ENCODE measurements at regions not wholly inside any gene's neighbourhood (a gene's known extent, or its start where the extent isn't known, plus 50 kb on each side); places are given as distances from the start of the nearest gene placed in this dataset.

DNA sequence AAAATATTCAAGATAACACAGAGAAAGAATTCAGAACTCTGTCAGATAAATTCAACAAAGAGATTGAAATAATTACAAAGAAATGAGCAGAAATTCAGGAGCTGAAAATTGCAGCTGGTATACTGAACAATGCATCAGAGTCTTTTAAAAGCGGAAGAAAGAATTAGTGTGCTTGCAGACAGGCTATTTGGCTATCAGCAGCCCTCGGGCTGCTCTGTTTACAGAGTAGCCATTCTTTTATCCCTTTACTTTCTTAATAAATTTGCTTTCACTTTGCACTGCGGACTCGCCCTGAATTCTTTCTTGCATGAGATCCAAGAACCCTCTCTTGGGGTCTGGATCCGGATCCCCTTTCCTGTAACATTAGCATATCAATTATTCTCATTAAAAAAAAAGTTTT is 1040.0 kb downstream of the SORCS3 start:
- H3K36me3 Mint-ChIP-seq (ENCODE audit: low read depth), result no peaks in the 10 kb centered on the region
- ChIA-PET POLR2A (no interaction called here), CTCF (no interaction called here)
- no peaks in the 10 kb centered on the region for H3K27me3 Mint-ChIP-seq
- H3K27ac Mint-ChIP-seq, result no peak overlapping the region
- no peaks in the 10 kb centered on the region for H3K27me3 ChIP-seq (ENCODE audit: control insufficient read depth in 1 of 2, insufficient read depth in 2 of 2, low read length in 2 of 2)
- no peak for ATAC-seq (ENCODE audit: poor library complexity)
- H3K4me1 Mint-ChIP-seq (ENCODE audit: low read depth), result no peaks in the 10 kb centered on the region
- no peaks in the 10 kb centered on the region for H3K36me3 ChIP-seq (ENCODE audit: insufficient read depth, low read length)
- TF ChIP-seq, protein P1, sequence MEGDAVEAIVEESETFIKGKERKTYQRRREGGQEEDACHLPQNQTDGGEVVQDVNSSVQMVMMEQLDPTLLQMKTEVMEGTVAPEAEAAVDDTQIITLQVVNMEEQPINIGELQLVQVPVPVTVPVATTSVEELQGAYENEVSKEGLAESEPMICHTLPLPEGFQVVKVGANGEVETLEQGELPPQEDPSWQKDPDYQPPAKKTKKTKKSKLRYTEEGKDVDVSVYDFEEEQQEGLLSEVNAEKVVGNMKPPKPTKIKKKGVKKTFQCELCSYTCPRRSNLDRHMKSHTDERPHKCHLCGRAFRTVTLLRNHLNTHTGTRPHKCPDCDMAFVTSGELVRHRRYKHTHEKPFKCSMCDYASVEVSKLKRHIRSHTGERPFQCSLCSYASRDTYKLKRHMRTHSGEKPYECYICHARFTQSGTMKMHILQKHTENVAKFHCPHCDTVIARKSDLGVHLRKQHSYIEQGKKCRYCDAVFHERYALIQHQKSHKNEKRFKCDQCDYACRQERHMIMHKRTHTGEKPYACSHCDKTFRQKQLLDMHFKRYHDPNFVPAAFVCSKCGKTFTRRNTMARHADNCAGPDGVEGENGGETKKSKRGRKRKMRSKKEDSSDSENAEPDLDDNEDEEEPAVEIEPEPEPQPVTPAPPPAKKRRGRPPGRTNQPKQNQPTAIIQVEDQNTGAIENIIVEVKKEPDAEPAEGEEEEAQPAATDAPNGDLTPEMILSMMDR (IDR thresholded peaks at IDR 0.05), result no peak
- no peaks in the 10 kb centered on the region for H3K4me1 ChIP-seq (ENCODE audit: insufficient read depth, low read length)
- intact Hi-C loops (cut with DNase I, micrococcal nuclease), result no loop called here
- no peak overlapping the region for H3K27ac ChIP-seq (ENCODE audit: low read depth in 1 of 2, low read length in 2 of 2)
- H3K4me3 Mint-ChIP-seq, result no peak overlapping the region
- peaks cover 13% of the 10 kb centered on the region for H3K9me3 Mint-ChIP-seq
- DNase-seq, result no peak
- peaks cover 4 to 7% of the 10 kb centered on the region in 2 experiments for H3K9me3 ChIP-seq (ENCODE audit: control insufficient read depth in 1 of 2, insufficient read depth in 1 of 2, low read length in 2 of 2)
- H3K4me3 ChIP-seq (ENCODE audit: low read length), result no peak overlapping the region

DNA sequence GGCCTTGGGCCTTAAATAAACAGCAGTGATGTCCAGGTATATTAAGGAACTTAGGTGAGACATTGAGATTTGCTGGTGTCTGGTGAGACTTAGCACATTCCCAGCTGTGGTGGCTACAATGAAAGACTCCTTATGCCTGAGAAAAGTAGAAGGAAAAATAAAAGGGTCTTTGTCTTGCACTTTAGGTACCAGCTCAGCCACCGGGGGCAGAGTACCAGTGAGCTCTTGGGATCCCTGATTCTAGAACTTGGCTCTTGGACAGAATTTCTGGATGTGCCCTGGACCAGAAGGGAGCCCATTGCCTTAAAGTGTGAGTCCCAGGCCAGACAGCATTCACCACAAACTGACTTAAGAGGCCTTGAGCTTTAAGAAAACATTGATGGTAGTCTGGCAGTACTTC is 1038.7 kb downstream of the SORCS3 start:
- intact Hi-C loops (cut with DNase I, micrococcal nuclease), result no loop called here
- POLR2A ChIA-PET, result no interaction called here
- Histone ChIP-seq H3K27me3 (ENCODE audit: control insufficient read depth in 1 of 2, insufficient read depth in 2 of 2, low read length in 2 of 2) (no peaks in the 10 kb centered on the region), H3K4me1 (ENCODE audit: insufficient read depth, low read length) (no peaks in the 10 kb centered on the region), H3K36me3 (ENCODE audit: insufficient read depth, low read length) (no peaks in the 10 kb centered on the region), H3K9me3 (ENCODE audit: control insufficient read depth in 1 of 2, insufficient read depth in 1 of 2, low read length in 2 of 2) (peaks cover 4 to 7% of the 10 kb centered on the region in 2 experiments), H3K27ac (ENCODE audit: low read depth in 1 of 2, low read length in 2 of 2) (no peak overlapping the region), H3K4me3 (ENCODE audit: low read length) (no peak overlapping the region)
- DNase-seq, result no peak
- Mint-ChIP-seq H3K27ac (no peak overlapping the region), H3K4me1 (ENCODE audit: low read depth) (no peaks in the 10 kb centered on the region), H3K36me3 (ENCODE audit: low read depth) (no peaks in the 10 kb centered on the region), H3K9me3 (peaks cover 16% of the 10 kb centered on the region), H3K27me3 (no peaks in the 10 kb centered on the region), H3K4me3 (no peak overlapping the region)
- CTCF ChIA-PET, result no interaction called here
- ATAC-seq (ENCODE audit: poor library complexity), result no peak
- TF ChIP-seq, protein P1 (IDR thresholded peaks at IDR 0.05), result no peak

DNA sequence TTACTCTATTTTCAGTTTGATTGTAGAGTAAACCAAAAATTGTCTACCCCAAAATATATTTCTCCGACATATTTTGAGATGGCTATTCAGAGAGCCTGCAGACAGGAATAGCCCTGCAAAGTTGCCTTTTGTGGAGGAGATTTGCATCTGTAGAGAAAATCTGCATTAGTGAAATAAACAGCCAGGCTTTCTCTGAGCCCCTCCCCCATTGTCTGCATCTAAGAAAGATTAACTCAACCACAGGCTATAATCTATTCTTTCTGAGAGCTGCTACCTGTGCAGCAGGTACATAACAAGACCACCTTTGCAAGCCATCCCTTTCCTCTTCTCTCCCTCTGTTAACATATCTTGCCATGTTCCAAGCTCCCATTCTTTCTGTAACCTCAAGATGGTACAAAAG is 1034.2 kb downstream of the SORCS3 start:
- H3K27me3 ChIP-seq (ENCODE audit: control insufficient read depth in 1 of 2, insufficient read depth in 2 of 2, low read length in 2 of 2), result no peaks in the 10 kb centered on the region

More for the DNA sequence above, 1034.2 kb downstream of the SORCS3 start:
- Mint-ChIP-seq H3K4me3 (no peak overlapping the region), H3K36me3 (ENCODE audit: low read depth) (no peaks in the 10 kb centered on the region), H3K27ac (no peak overlapping the region), H3K4me1 (ENCODE audit: low read depth) (no peaks in the 10 kb centered on the region), H3K27me3 (no peaks in the 10 kb centered on the region), H3K9me3 (peaks cover 9% of the 10 kb centered on the region)
- TF ChIP-seq, protein P1 (IDR thresholded peaks at IDR 0.05), result no peak
- Histone ChIP-seq H3K27ac (ENCODE audit: low read depth in 1 of 2, low read length in 2 of 2) (no peak overlapping the region), H3K4me3 (ENCODE audit: low read length) (no peak overlapping the region), H3K9me3 (ENCODE audit: control insufficient read depth in 1 of 2, insufficient read depth in 1 of 2, low read length in 2 of 2) (peaks cover 9 to 10% of the 10 kb centered on the region in 2 experiments), H3K36me3 (ENCODE audit: insufficient read depth, low read length) (no peaks in the 10 kb centered on the region), H3K4me1 (ENCODE audit: insufficient read depth, low read length) (no peaks in the 10 kb centered on the region)
- DNase-seq (no peak), ATAC-seq (ENCODE audit: poor library complexity) (no peak)
- ChIA-PET CTCF (no interaction called here), POLR2A (no interaction called here)
- intact Hi-C loops (cut with DNase I, micrococcal nuclease), result no loop called here
